Right hindlimb (tissue), 1 donor: ENCODE measurements at regions not wholly inside any gene's neighbourhood (a gene's known extent, or its start where the extent isn't known, plus 50 kb on each side); places are given as distances from the start of the nearest gene placed in this dataset.

Experiments used
- DNase-seq: peaks from one replicate; pipeline ENCODE4 v3.0.0-alpha.2; 2018

GRCh38 chr9:91141407-91141965 lies 220.2 kb downstream of the AUH start:
- no peak for DNase-seq

GRCh38 chr9:91143162-91143561 lies 218.6 kb downstream of the AUH start:
- DNase-seq, result no peak

GRCh38 chr9:91143642-91144041 lies 218.1 kb downstream of the AUH start:
- DNase-seq, result no peak

- no peak for DNase-seq
Measured at GRCh38 chr9:91144769-91145168, 216.9 kb downstream of the AUH start.

GRCh38 chr9:91145496-91145895 lies 216.2 kb downstream of the AUH start:
- DNase-seq, result no peak

- no peak for DNase-seq
Measured at GRCh38 chr9:91146391-91147019, 215.2 kb downstream of the AUH start.

GRCh38 chr9:91147079-91147708 lies 214.5 kb downstream of the AUH start:
- DNase-seq, result no peak

GRCh38 chr9:91148306-91148705 lies 213.4 kb downstream of the AUH start:
- no peak for DNase-seq

- no peak for DNase-seq
Measured at GRCh38 chr9:91150273-91150997, 211.3 kb downstream of the AUH start.

- no peak for DNase-seq
Measured at GRCh38 chr9:91150998-91151717, 210.6 kb downstream of the AUH start.

GRCh38 chr9:91151718-91152095 lies 210.0 kb downstream of the AUH start:
- DNase-seq, result no peak

- DNase-seq, result no peak
Measured at GRCh38 chr9:91154686-91155085, 207.0 kb downstream of the AUH start.

- DNase-seq, result no peak
Measured at GRCh38 chr9:91155181-91155580, 206.5 kb downstream of the AUH start.

- no peak for DNase-seq
Measured at GRCh38 chr9:91155746-91156376, 205.9 kb downstream of the AUH start.

GRCh38 chr9:91156451-91157234 lies 205.1 kb downstream of the AUH start:
- DNase-seq, result no peak

GRCh38 chr9:91157883-91158282 lies 203.8 kb downstream of the AUH start:
- DNase-seq, result no peak

- DNase-seq, result no peak
Measured at GRCh38 chr9:91158286-91158685, 203.4 kb downstream of the AUH start.

GRCh38 chr9:91158946-91159345 lies 202.8 kb downstream of the AUH start:
- DNase-seq, result no peak

- peak; percentile 62 for DNase-seq
Measured at GRCh38 chr9:91159664-91160121, 202.0 kb downstream of the AUH start.

GRCh38 chr9:91160181-91160580 lies 201.5 kb downstream of the AUH start:
- no peak for DNase-seq

- no peak for DNase-seq
Measured at GRCh38 chr9:91160599-91161464, 200.9 kb downstream of the AUH start.
